IPS DF 4.7 (cell line): ENCODE measurements at regions not wholly inside any gene's neighbourhood (a gene's known extent, or its start where the extent isn't known, plus 50 kb on each side); places are given as distances from the start of the nearest gene placed in this dataset.

ENCODE experiments used
- DNase-seq: peaks from one replicate; pipeline ENCODE4 v3.0.0-alpha.2; 2013; ENCODE audit warnings: low spot score; ENCODE audit errors: extremely low read depth

GRCh38 chr4:138693526-138693925, 322.1 kb upstream of the NOCT start:
- DNase-seq: no peak

DNA sequence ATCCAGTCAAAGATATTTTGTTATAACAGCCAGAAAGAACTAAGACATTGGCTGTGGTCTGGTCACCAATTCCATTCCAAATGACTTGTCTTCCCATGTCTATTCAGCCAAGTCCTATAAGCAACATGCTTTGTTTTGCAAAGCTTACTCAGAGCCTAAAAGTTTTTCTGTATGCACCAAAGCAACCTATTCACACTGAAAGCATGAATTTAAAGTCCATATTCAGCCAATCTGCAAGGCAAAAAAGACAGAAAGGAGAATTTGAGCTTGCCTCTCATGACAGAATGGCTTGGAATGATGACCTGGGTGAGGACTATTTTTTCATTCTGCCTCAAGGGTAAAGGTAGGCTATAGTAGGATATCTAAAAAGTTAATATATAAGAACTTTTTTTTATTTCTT, 323.2 kb upstream of the NOCT start:
- DNase-seq: no peak

GRCh38 chr4:138689593-138689992, 326.0 kb upstream of the NOCT start:
- DNase-seq: no peak

DNA sequence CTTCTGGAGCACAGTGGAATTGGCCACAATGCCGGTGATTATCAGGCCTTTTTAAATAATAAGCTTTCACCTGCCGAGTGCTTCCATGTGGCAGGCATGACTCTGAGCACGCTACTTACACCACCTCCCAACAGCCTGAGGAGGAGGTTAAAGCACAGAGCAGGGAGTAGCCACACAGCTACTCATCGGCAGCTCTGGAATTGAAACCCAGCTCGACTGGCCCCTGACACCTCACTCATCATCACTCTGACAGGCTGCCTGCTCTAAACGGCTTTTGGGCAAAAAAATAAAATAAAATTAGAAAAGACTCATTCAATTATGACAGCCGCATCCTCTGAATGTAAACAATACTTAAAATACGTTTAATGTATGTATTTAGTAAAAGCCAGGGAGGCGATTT, 326.4 kb upstream of the NOCT start:
- no peak for DNase-seq

DNA sequence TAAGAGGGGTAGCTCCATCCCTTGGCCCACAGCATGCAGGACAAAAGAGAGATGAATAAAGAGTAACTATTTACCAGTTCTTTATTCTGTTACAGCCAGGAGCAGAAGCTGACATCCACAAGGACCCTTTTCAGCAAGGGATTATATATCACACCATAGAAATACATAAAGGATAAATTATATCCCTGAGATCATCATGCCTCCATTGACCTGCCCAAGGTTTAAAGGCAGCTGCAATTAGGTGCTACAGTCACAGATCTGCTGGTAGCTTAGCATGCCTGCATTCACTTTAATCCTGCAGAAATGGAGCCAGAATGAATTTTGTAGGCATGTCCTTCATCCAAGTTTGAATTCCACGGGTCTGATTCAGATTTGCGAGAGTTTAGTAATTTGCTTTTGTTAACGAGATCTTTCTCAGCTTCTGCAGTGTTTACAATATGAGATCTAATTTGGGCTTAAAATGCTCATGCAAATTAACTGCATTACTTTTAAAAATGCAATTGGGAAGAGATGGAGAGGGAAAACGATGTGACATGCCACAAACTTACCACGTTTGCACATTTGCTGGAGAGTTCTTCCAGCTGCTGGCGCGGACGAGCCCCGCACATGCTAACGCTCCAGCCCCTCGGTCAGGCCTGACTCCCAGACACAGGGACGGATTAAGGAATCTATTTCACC, 327.0 kb upstream of the NOCT start:
- DNase-seq: no peak

DNA sequence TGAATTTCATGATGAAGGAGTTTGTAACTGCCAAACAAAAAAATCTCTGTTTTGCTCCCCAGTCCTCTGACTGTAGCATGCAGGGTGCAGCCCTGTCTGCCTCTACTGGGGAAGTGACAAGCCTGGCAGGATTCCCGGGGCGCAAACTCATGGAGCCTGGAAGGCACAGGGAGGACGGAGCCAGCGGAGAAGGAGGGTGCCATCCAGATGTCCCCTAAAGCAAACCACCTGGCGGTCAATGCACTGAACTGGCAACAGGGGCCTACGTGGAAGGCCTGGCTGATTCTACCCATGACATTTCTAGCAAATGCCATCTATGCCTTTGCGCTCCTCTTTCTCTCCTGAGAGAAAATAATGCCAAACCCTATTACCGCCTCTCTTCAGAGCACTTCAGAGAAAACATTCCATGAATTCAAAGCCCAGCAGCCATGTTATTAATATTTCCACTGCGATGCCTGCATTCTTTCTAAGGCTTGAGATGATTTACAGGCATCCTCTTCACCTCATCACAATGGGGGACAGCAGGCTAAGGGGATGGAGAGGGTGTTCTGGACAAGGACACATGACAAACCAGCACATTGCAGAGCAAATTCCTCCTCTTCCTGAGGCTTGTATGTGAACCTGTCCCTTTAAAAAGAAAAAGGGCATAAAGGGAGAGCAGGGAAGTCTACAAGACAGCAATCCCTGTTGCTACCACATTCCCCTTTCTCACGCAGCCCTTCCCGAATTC, 329.3 kb upstream of the NOCT start:
- no peak for DNase-seq

DNA sequence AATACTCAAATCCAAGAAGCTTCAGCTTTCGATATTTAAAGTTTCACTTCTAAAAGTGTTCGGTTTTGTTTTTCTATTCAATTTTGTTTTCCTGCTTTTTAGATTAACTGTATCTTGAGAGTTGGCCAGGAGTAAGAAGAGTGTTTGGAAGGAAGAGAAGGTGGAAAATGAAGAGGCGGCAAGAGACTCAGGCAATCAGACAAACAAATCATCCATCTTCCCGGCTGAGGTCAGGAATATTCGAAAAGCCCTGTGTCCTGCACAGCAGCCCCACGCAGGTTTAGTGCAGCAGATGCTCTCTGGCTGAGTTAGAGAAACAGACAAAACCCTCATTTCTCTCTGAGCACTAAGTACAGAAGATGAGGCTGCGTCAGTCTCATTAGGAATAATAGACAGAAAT, 330.3 kb upstream of the NOCT start:
- no peak for DNase-seq

DNA sequence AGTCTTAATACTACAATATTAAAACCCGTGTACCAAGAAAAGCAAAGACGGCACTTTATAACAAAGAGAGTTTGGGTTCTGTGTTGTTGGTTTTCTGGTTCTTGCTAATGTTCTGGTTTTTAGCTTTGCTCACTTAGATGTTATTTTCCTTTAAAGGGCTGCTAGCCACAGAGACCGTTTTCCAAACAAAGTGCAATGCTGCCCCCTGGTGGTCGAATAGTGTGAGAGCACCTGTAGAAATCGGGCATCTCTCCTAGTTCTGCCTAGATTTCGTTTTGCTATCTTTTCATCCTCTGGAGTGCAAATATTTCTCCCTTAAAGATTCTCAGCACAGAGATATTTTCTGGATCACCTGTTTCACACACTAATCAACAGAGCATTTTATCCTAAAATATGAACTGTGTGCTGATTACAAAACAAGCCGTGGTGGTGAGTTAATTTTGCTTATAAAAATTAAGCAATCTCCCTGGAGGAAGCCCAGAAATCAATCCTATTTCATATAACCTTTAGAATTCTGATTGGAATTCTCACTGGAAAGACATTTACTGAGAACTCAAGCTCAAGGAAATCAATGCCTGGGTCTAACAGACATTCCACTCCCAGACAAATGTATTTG, 334.5 kb upstream of the NOCT start:
- DNase-seq: no peak

DNA sequence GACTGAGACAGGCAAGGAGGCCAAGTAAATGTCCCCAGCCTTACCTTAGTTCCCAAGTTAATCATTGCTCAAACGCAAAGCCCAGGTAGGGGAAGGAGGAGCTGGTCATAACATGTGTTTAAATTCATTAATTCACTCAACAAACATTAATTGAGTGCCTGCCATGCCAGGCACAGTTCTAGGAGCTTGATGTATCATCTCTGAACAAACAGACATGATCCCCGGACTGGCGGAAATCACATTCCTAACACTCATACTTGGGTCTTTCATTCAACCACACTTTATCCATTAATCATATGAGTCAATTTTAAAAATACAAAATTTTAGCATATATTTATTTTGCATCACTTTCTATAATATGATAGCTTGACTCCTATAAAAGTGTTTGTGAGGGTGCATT, 335.3 kb upstream of the NOCT start:
- DNase-seq: no peak

DNA sequence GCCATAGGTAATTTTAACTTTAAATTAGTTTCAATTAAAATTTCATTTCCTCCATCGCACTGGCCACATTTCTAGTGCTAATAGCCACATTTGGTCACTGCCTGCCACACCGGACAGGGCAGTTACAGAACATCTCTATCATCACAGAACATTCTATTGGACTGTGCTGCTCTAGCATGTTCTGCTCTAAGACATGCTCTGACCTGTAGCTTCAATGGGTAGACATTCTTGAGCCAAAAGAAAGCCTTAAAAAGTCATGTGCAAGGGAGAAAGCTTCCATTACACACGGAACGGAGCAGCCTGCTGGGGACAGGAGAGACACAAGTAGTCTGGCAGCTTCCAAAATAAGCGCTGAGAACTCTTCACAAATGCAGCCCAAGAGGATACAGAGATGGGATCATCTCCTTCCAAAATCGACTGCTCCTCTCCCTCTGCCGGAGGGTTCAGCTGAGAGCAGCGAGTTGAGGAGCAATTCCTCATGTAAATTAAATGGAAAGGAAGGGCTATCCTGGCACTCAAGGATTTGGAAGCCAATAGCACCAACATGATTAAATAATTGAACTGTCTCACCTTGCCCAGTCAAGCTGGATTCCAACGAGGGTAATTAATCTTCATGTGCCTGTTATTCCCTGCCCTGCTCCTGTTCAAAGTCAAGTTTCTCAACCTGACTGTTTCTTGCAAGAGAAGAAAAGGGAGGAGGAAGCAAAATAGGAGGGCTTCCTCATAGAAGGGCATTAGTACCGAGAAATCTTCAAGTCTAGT, 336.4 kb upstream of the NOCT start:
- DNase-seq: no peak

GRCh38 chr4:138677748-138678147, 337.8 kb upstream of the NOCT start:
- no peak for DNase-seq

DNA sequence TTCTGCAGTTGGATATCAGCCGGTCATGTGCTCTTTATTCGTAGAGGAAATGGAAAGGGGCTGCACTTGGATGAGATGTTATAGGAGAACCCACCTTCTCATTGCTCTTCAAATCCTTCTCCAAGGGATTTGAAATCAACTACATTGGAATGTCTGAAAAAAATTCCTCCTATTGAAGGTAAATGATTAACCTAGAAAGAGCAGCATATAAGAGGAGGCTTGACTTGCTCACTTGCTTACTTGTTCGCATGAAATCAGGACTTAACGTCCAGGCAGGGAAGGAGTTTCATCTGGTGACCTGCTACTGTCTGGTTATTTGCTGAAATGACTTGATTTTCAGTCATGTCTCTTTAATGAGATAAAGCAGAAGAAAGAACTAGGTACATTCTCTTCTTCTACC, 338.4 kb upstream of the NOCT start:
- DNase-seq: no peak

DNA sequence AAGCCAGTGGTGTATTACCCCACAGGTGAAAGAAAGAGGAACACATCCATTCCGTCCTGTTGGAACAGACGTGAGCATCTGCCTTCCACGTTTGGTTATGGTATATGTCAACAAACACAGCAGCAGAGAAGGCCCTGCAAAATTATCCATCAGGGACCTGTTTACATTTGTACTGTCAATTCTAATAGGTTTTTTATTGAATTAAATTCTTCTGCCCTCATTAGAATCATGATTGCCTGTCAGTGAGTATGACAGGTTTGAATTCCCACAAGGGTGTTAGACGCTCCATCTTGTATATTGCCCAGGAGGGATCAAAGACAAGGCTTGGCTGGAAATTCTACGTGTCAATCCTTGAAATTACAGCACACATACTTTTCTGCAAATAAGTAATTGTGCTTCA, 339.9 kb upstream of the NOCT start:
- DNase-seq: no peak

DNA sequence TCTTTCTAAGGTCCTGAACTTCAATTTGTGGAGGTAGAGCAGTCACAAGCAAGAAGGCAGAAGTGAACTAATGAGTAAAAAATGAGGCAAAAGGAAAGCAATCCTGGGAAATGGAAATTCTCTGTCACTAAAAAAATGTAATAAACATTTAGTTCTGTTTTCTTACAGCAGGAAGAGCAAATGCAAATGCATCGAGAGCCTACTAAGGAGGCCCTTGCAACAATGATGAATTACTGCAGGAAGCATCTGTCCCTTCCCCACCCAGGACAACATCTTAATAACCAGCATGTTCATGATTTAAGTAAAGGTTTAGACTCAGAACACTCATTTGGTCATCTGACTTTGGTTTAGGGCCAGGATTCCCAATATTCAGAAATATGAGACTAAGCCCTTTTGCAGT, 341.4 kb upstream of the NOCT start:
- no peak for DNase-seq

- no peak for DNase-seq
These were observed 342.5 kb upstream of the NOCT start for GRCh38 chr4:138673053-138673452.

DNA sequence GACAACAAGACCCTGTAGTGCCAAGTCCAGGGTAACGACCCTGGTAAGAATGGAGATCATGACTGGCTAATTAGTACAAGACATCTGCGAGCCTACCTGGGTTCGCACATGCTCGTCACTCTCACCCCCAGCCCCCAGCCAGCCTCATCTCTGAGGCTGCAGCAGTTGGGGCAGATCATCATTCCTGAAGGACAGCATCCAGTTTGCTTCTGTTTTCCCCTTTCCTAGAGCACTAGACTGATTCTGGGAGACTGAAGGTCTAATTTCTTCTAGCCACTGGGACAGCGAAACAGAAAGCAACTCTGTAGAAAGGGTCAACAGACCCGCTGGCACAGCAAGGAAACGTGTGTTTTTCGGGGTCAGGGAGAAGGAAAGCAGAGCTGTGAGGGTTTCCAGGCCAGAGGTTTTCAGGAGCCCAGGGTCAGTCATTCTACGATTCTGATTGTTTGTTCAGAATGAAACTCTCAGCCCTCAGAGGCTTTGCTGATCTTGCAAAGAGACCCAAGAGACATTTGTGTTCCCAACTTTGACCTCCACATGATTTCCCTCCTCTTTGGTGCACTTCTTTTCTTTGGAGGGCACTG, 343.1 kb upstream of the NOCT start:
- DNase-seq: no peak

DNA sequence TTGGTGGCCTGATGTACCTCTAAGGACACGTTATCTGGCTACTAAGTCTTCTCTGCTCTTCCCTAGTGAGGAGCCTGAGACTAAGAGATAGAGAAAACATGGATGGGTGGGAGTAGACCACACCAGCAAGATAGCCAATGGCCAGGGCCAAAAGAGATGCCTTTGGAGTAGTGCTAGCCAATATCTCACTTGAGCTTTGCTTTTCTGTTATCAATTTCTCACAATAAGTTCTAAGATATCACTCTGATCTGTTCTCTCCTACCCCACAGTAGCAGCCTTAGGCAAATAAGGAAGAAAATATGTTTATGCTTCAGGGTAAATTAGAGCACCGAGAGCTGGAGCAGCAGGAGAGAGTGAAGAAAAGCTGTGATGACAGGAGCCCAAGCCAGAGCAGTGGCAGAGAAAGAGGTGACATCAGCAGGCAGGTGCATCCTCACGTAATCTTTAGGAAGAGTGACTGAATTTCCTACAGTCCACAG, 343.9 kb upstream of the NOCT start:
- DNase-seq: no peak

- DNase-seq: no peak
These were observed 344.5 kb upstream of the NOCT start for GRCh38 chr4:138671106-138671505.

DNA sequence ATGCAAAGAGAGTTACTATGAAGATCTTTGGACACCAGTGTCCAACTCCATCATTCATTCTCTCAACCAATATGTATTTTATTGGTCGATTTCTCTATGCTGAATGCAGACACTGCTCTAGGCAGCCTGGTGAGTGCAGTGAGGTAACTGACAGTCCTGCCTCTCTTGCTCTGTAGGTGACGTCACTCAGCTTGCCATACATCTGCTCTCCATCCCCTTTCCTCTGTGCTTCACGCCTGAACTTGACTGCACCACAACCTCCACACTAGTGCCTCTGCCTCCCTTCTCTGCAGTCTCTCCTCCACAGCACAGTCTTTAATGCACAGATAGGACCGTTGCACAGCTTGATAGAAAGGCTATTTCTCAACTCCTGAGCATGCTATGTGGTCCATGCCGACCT, 344.9 kb upstream of the NOCT start:
- DNase-seq: no peak

GRCh38 chr4:138669479-138670315, 345.9 kb upstream of the NOCT start:
- DNase-seq: no peak

DNA sequence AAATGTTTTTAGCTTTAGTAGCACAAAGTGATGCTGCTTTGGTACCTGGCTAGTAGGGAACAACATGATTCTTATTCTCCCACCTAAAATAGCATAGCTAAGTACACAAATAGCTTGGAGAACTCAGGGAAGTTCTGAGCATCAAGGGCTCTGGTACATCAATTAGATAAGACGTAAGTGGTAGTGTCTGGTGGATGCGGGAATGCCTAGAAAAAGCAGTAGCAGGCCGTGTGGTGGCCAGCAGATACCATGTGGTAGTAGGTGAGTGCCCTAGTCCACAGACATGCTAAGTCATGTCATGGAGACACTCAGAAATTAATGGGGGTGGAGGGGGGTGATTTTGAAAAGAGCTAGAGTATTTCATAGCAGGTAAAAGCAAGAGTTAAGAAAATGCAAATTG, 347.3 kb upstream of the NOCT start:
- no peak for DNase-seq
